NCI-H345 treated with DMSO at 0.1 percent for 48 hours (cell line): ENCODE measurements at regions not wholly inside any gene's neighbourhood (a gene's known extent, or its start where the extent isn't known, plus 50 kb on each side); places are given as distances from the start of the nearest gene placed in this dataset.
"Not testable (repeated sequence)": the region's sequence is repeated elsewhere in the genome, so short reads cannot be mapped to it uniquely, and the experiment has no call there.

Experiments used
- DNase-seq: peaks from one replicate; lab custom pipeline; 2025; ENCODE audit not compliant: unreplicated experiment; lab: John Stamatoyannopoulos, UW

GRCh38 chr6:54559136-54559535 lies 250.9 kb downstream of the TINAG start:
- no peak for DNase-seq

GRCh38 chr6:54564188-54564587 lies 255.9 kb downstream of the TINAG start:
- DNase-seq, result not testable (repeated sequence)

- DNase-seq, result no peak
Measured at GRCh38 chr6:54574671-54575070, 266.4 kb downstream of the TINAG start.

GRCh38 chr6:54578261-54578660 lies 268.3 kb upstream of the FAM83B start:
- no peak for DNase-seq

- no peak for DNase-seq
Measured at GRCh38 chr6:54579011-54579410, 267.6 kb upstream of the FAM83B start.

- no peak for DNase-seq
Measured at GRCh38 chr6:54586251-54586650, 260.3 kb upstream of the FAM83B start.

GRCh38 chr6:54587277-54587676 lies 259.3 kb upstream of the FAM83B start:
- no peak for DNase-seq

GRCh38 chr6:54588176-54588575 lies 258.4 kb upstream of the FAM83B start:
- DNase-seq, result no peak

GRCh38 chr6:54595844-54596243 lies 250.7 kb upstream of the FAM83B start:
- DNase-seq, result no peak

- DNase-seq, result no peak
Measured at GRCh38 chr6:54598787-54599313, 247.7 kb upstream of the FAM83B start.

GRCh38 chr6:54601600-54602300 lies 244.8 kb upstream of the FAM83B start:
- no peak for DNase-seq

GRCh38 chr6:54602591-54602990 lies 244.0 kb upstream of the FAM83B start:
- no peak for DNase-seq

- no peak for DNase-seq
Measured at GRCh38 chr6:54609981-54610380, 236.6 kb upstream of the FAM83B start.

- no peak for DNase-seq
Measured at GRCh38 chr6:54613596-54613995, 233.0 kb upstream of the FAM83B start.

- no peak for DNase-seq
Measured at GRCh38 chr6:54614499-54615195, 231.9 kb upstream of the FAM83B start.

GRCh38 chr6:54617730-54618129 lies 228.8 kb upstream of the FAM83B start:
- DNase-seq, result no peak

GRCh38 chr6:54618572-54618971 lies 228.0 kb upstream of the FAM83B start:
- no peak for DNase-seq

GRCh38 chr6:54619102-54619501 lies 227.5 kb upstream of the FAM83B start:
- no peak for DNase-seq

- no peak for DNase-seq
Measured at GRCh38 chr6:54621285-54621684, 225.3 kb upstream of the FAM83B start.

- DNase-seq, result no peak
Measured at GRCh38 chr6:54624216-54624615, 222.4 kb upstream of the FAM83B start.

- DNase-seq, result no peak
Measured at GRCh38 chr6:54624779-54625178, 221.8 kb upstream of the FAM83B start.

GRCh38 chr6:54629131-54629530 lies 217.4 kb upstream of the FAM83B start:
- DNase-seq, result no peak
